ENCODE measurements at regions not wholly inside any gene's neighbourhood (a gene's known extent, or its start where the extent isn't known, plus 50 kb on each side); places are given as distances from the start of the nearest gene placed in this dataset.

DNA sequence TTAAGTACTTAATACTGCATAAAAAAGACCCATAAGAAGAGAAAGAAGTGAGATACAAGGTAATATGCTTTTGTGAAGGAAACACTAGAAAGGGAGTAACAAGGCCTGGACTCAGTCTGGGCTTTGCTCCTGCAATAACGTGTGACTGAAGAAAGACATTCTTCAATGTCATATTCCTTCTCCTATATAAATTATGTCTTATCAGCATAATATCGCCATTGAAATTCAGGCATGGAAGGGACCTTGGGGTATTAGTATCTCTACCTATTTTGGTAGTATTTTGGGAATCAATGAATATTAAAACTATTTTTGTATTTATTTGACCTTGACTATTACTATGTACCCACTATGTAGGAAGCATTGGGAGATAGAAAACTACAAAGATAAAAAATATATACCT, 62.2 kb upstream of the GIMD1 start:
- TF ChIP-seq ZNF274 (IDR thresholded peaks at IDR 0.05; ENCODE audit: low read depth, low read length) (no peak), SUZ12 (IDR thresholded peaks at IDR 0.05; ENCODE audit: extremely low read depth, insufficient read depth, insufficient read length) (no peak)
